Mucosa of descending colon (tissue), 3 donors: ENCODE measurements at regions not wholly inside any gene's neighbourhood (a gene's known extent, or its start where the extent isn't known, plus 50 kb on each side); places are given as distances from the start of the nearest gene placed in this dataset.

ENCODE experiments used
- ATAC-seq: fragments of 200-7000 bp; cut with Tn5 transposase; one replicate; pipeline ENCODE4 v1.9.1; 2020; ENCODE audit warnings: mild to moderate bottlenecking, moderate library complexity
- DNase-seq, 3 donors: peaks; one replicate each; pipeline ENCODE4 v3.0.0-alpha.2; 2020
- H3K36me3 ChIP-seq: fragments of 200-600 bp; one replicate; pipeline ENCODE4 v1.8.0; 2021; ENCODE audit warnings: low read depth, mild to moderate bottlenecking
- H3K4me1 ChIP-seq: fragments of 200-600 bp; one replicate; pipeline ENCODE4 v1.8.0; 2021; ENCODE audit warnings: low read depth, mild to moderate bottlenecking
- H3K4me3 ChIP-seq: fragments of 200-600 bp; one replicate; pipeline ENCODE4 v1.8.0; 2021; ENCODE audit warnings: mild to moderate bottlenecking
- H3K9me3 ChIP-seq: fragments of 200-600 bp; one replicate; pipeline ENCODE4 v1.8.0; 2021; ENCODE audit warnings: mild to moderate bottlenecking
- CTCF ChIP-seq: fragments of 200-600 bp; IDR thresholded peaks from one replicate; pipeline ENCODE4 v1.8.0; 2022; ENCODE audit warnings: antibody characterized with exemption, mild to moderate bottlenecking
- intact Hi-C, 2 donors: fragments of 100-400 bp; cut with DNase I in 1 of 2; cut with micrococcal nuclease in 1 of 2; formaldehyde crosslinking; loops; one replicate each; pipeline versions ENCODE4 v1.11.0 to v1.11.1; 2022; cut with DNase I, micrococcal nuclease
- donor health status: DM: no; HTN: no; CAD: no; lungs with moderate emphysema.
- donor health status: DM: no; HTN: no; CAD: no.
- donor health status: DM: no; HTN: yes; CAD: no.

GRCh38 chr6:44024574-44025219 lies 102.6 kb downstream of the MRPL14 start:
- no peak overlapping the region for H3K4me3 ChIP-seq
- H3K36me3 ChIP-seq, result no peaks in the 10 kb centered on the region
- ATAC-seq (no peak), DNase-seq (no peak)
- no peak for TF ChIP-seq CTCF
- H3K9me3 ChIP-seq, result no peaks in the 10 kb centered on the region
- no peaks in the 10 kb centered on the region for H3K4me1 ChIP-seq
- intact Hi-C loops, result no loop called here

DNA sequence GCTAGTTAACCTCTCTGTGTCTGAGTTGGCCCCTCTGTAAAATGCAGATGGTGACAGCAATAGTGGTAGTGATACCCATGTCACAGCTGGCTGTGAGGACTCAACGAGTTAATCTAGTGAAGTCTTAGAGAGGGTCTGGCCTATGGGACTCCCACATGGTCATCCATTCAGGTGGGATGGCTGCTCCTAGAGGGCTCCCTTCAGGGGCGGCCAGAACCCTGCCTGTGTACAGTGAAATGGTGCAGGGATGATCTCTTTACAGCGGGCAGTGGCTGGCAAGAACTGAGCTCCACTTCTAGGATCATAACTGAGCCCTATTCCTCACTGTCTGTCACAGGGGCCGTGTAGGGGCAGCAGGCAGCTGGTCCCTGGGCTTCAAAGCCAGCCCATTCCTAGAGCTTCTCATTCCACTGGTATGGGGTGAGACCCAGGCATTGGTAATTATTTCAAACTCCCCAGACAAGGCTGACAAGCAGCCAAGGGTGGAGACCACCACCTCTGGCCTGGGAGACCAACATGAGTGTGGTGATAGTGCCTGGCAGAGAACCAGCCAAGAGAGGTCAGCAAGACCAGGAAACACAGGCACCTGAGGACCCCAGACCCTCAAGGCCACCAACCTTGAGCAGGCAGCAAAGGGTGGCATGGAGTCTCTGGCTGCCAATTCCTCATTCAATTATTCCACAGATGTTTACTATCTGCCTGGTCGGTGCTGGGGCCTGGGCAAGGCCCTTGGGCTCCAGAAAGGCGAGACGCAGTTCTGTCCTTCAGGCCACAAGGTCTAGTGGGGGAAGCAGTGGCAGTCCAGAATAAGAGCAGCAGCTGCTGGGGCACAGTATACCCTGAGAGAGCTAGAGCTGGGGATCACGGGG lies 103.4 kb downstream of the MRPL14 start:
- H3K36me3 ChIP-seq, result no peaks in the 10 kb centered on the region
- no peaks in the 10 kb centered on the region for H3K4me1 ChIP-seq
- intact Hi-C loops, result no loop called here
- ATAC-seq (no peak), DNase-seq (no peak)
- TF ChIP-seq CTCF, result no peak
- H3K9me3 ChIP-seq, result no peaks in the 10 kb centered on the region
- H3K4me3 ChIP-seq, result no peak overlapping the region

- no peaks in the 10 kb centered on the region for H3K9me3 ChIP-seq
- no peaks in the 10 kb centered on the region for H3K4me1 ChIP-seq
- no peaks in the 10 kb centered on the region for H3K36me3 ChIP-seq
- DNase-seq, result peak in 1 of 3 donors; percentile 10
- no peak for ATAC-seq
- no peak overlapping the region for H3K4me3 ChIP-seq
- intact Hi-C loops, result no loop called here
- TF ChIP-seq CTCF, result no peak
Observed at GRCh38 chr6:44022671-44023352, 104.4 kb downstream of the MRPL14 start.

GRCh38 chr6:44022296-44022661 lies 105.0 kb downstream of the MRPL14 start:
- ATAC-seq (peak; percentile 27), DNase-seq (peak in 2 of 3 donors; percentile 20 to 48)
- Histone ChIP-seq H3K4me1 (no peaks in the 10 kb centered on the region), H3K4me3 (no peak overlapping the region), H3K9me3 (no peaks in the 10 kb centered on the region), H3K36me3 (no peaks in the 10 kb centered on the region)
- intact Hi-C loops, result no loop called here
- no peak for TF ChIP-seq CTCF

DNA sequence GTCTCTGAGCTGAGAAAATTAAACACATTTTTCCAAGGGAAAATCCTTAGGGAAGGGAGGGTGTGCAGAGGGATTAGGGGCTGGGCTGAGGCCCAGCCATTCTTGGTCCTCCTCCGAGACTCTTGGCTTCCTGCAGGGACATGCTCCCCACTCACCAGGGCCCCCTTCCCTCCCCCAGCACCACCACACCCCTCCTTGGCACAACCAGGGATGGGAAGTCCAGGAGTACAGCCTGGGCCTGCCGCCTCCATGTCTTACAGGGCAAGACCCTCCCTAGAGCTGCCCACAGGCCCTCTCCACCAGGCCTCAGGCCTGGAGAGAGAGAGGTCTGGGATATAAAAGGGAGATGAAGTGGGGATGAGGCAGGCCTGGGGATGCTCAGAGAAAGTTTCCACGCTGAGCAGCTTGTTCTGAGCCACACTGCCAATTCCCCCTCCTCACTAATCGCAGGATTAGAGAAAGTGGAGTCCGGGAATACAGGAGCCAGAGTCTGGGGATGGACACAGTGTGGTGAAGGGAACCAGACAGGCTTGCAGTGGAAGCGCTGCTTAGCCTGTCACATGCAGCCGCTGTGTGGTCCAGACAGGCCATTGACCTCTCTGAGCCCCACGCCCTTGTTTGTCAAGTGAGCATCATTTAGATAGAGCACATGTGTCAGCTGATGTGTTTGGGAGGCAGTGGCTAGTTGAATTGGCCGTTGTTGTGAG lies 105.5 kb downstream of the MRPL14 start:
- Histone ChIP-seq H3K9me3 (no peaks in the 10 kb centered on the region), H3K4me1 (no peaks in the 10 kb centered on the region), H3K36me3 (no peaks in the 10 kb centered on the region), H3K4me3 (no peak overlapping the region)
- intact Hi-C loops, result no loop called here
- DNase-seq (peak in 2 of 3 donors; percentile 29 to 43), ATAC-seq (peak; percentile 44)
- TF ChIP-seq CTCF, result no peak
